GM18858 (cell line): ENCODE measurements at regions not wholly inside any gene's neighbourhood (a gene's known extent, or its start where the extent isn't known, plus 50 kb on each side); places are given as distances from the start of the nearest gene placed in this dataset.
"Not testable (repeated sequence)": the region's sequence is repeated elsewhere in the genome, so short reads cannot be mapped to it uniquely, and the experiment has no call there.

Source experiments
- ATAC-seq: cut with Tn5 transposase; IDR thresholded peaks from one replicate; pipeline ENCODE4 v1.9.1; 2021; ENCODE audit not compliant: unreplicated experiment

GRCh38 chr10:10020945-10021344 is 996.7 kb upstream of the CELF2 start:
- no peak for ATAC-seq

- no peak for ATAC-seq
Observed at GRCh38 chr10:10032991-10033390, 984.7 kb upstream of the CELF2 start.

GRCh38 chr10:10038348-10038747 is 979.3 kb upstream of the CELF2 start:
- no peak for ATAC-seq

GRCh38 chr10:10039595-10039994 is 978.1 kb upstream of the CELF2 start:
- no peak for ATAC-seq

- no peak for ATAC-seq
Observed at GRCh38 chr10:10043083-10043482, 974.6 kb upstream of the CELF2 start.

- ATAC-seq, result no peak
Observed at GRCh38 chr10:10044922-10045764, 972.5 kb upstream of the CELF2 start.

GRCh38 chr10:10045765-10046028 is 972.0 kb upstream of the CELF2 start:
- ATAC-seq, result no peak

- ATAC-seq, result no peak
Observed at GRCh38 chr10:10047426-10047825, 970.2 kb upstream of the CELF2 start.

GRCh38 chr10:10053051-10053450 is 964.6 kb upstream of the CELF2 start:
- no peak for ATAC-seq

- no peak for ATAC-seq
Observed at GRCh38 chr10:10054466-10054865, 963.2 kb upstream of the CELF2 start.

- no peak for ATAC-seq
Observed at GRCh38 chr10:10055656-10056442, 961.8 kb upstream of the CELF2 start.

GRCh38 chr10:10056961-10057360 is 960.7 kb upstream of the CELF2 start:
- no peak for ATAC-seq

- ATAC-seq, result no peak
Observed at GRCh38 chr10:10067644-10068043, 950.0 kb upstream of the CELF2 start.

GRCh38 chr10:10074847-10075246 is 942.8 kb upstream of the CELF2 start:
- not testable (repeated sequence) for ATAC-seq

GRCh38 chr10:10078446-10078845 is 939.2 kb upstream of the CELF2 start:
- ATAC-seq, result no peak

GRCh38 chr10:10092581-10092980 is 925.1 kb upstream of the CELF2 start:
- no peak for ATAC-seq

- ATAC-seq, result no peak
Observed at GRCh38 chr10:10093021-10093420, 924.7 kb upstream of the CELF2 start.

- ATAC-seq, result no peak
Observed at GRCh38 chr10:10094691-10095090, 923.0 kb upstream of the CELF2 start.

- ATAC-seq, result no peak
Observed at GRCh38 chr10:10096296-10096695, 921.4 kb upstream of the CELF2 start.

GRCh38 chr10:10096898-10097297 is 920.8 kb upstream of the CELF2 start:
- ATAC-seq, result no peak

- no peak for ATAC-seq
Observed at GRCh38 chr10:10101106-10101505, 916.6 kb upstream of the CELF2 start.

- ATAC-seq, result no peak
Observed at GRCh38 chr10:10110844-10111490, 906.7 kb upstream of the CELF2 start.
